Renal cortex interstitium (tissue), 11 donors: ENCODE measurements at regions not wholly inside any gene's neighbourhood (a gene's known extent, or its start where the extent isn't known, plus 50 kb on each side); places are given as distances from the start of the nearest gene placed in this dataset.
A peak's percentile ranks its signal among the peaks of the same experiment; 100 is the strongest.

ENCODE experiments used
- DNase-seq, 11 donors: peaks; one replicate each; pipeline ENCODE4 v3.0.0-alpha.2; 2013; ENCODE audit warnings: low read depth in 9 of 11, low spot score in 4 of 11; ENCODE audit errors: extremely low read depth in 1 of 11

- DNase-seq, result peak in 4 of 11 donors; percentile 16 to 28 (median 24)
Measured at GRCh38 chr1:34444516-34444915, 267.8 kb downstream of the C1orf94 start.

- DNase-seq, result no peak
Measured at GRCh38 chr1:34450325-34450724, 273.6 kb downstream of the C1orf94 start.

- DNase-seq, result no peak
Measured at GRCh38 chr1:34452451-34452850, 275.7 kb downstream of the C1orf94 start.

GRCh38 chr1:34455121-34455520 is 278.4 kb downstream of the C1orf94 start:
- no peak for DNase-seq

GRCh38 chr1:34460193-34460592 is 283.5 kb downstream of the C1orf94 start:
- no peak for DNase-seq

GRCh38 chr1:34470401-34470800 is 284.4 kb upstream of the GJB5 start:
- DNase-seq, result peak in 9 of 11 donors; percentile 17 to 58 (median 33)

- DNase-seq, result no peak
Measured at GRCh38 chr1:34474566-34474965, 280.3 kb upstream of the GJB5 start.

- no peak for DNase-seq
Measured at GRCh38 chr1:34476371-34476770, 278.5 kb upstream of the GJB5 start.

- no peak for DNase-seq
Measured at GRCh38 chr1:34477632-34478141, 277.2 kb upstream of the GJB5 start.

GRCh38 chr1:34478515-34479076 is 276.3 kb upstream of the GJB5 start:
- DNase-seq, result no peak

GRCh38 chr1:34479731-34480130 is 275.1 kb upstream of the GJB5 start:
- DNase-seq, result no peak

- no peak for DNase-seq
Measured at GRCh38 chr1:34488080-34488708, 266.7 kb upstream of the GJB5 start.

- peak; percentile 4 to 59 (median 52) for DNase-seq
Measured at GRCh38 chr1:34500451-34500850, 254.4 kb upstream of the GJB5 start.

GRCh38 chr1:34511802-34512201 is 243.0 kb upstream of the GJB5 start:
- DNase-seq, result no peak

GRCh38 chr1:34518146-34518699 is 236.6 kb upstream of the GJB5 start:
- DNase-seq, result no peak

- no peak for DNase-seq
Measured at GRCh38 chr1:34520111-34520510, 234.7 kb upstream of the GJB5 start.

GRCh38 chr1:34524783-34525182 is 230.1 kb upstream of the GJB5 start:
- DNase-seq, result no peak

- DNase-seq, result peak; percentile 44 to 90 (median 80)
Measured at GRCh38 chr1:34529935-34530859, 224.7 kb upstream of the GJB5 start.

- no peak for DNase-seq
Measured at GRCh38 chr1:34532113-34532512, 222.7 kb upstream of the GJB5 start.

GRCh38 chr1:34538481-34538880 is 216.4 kb upstream of the GJB5 start:
- no peak for DNase-seq
